T-helper 22 cell (primary cell): ENCODE measurements at regions not wholly inside any gene's neighbourhood (a gene's known extent, or its start where the extent isn't known, plus 50 kb on each side); places are given as distances from the start of the nearest gene placed in this dataset.

ENCODE experiments used
- DNase-seq: peaks from one replicate; pipeline ENCODE4 v3.0.0-alpha.2; 2020; ENCODE audit warnings: low read depth

DNA sequence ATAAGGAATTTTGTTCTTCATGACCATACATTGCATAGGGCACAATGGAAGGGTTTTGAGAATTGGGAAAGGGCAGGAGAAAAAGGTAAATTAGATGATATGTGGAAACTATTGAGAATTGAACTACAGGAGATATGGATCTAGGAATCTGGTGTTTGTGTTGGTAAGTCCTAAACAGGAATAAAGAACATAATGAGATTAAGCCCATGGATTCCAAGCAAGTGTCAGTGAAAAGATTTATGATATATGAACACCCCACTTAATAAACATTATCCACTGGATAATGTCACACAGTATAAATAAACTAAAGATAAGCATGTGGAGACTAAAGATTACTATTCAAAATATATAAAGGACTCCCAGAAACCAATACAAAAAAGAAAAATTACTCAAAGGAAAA is 98.2 kb downstream of the TNFSF18 start:
- DNase-seq: no peak

DNA sequence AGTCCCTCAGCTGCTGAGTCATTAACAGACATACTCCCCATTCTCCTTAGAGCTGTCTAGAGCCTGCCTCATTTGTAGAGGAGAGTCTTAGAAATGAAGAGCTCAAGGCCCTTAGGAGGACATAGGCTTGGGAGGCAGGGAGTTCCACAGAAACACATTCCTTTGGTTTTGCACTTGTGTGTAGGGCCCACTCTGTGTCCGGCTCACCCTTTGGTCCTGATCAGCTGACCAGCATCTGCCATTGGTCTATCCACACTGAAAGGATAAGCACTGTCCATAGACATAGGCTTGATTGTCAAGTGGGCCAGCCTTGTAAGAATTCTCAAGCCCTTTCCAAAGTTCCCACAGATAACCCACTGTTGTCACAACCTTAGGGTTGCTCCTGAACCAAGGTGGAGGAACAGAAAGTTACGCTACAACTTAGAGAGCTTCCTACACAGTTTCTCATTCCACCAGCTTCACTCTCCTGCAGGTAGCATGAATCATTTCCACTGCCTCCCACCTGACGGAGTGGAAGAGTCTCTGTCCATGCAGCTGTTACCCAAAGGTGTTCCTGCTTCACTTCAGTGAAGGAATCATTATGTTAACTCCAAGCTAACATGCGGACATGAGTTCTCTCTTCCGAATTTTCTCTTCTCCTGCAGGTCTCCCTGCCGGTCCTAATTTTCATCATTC is 96.1 kb downstream of the TNFSF18 start:
- no peak for DNase-seq

DNA sequence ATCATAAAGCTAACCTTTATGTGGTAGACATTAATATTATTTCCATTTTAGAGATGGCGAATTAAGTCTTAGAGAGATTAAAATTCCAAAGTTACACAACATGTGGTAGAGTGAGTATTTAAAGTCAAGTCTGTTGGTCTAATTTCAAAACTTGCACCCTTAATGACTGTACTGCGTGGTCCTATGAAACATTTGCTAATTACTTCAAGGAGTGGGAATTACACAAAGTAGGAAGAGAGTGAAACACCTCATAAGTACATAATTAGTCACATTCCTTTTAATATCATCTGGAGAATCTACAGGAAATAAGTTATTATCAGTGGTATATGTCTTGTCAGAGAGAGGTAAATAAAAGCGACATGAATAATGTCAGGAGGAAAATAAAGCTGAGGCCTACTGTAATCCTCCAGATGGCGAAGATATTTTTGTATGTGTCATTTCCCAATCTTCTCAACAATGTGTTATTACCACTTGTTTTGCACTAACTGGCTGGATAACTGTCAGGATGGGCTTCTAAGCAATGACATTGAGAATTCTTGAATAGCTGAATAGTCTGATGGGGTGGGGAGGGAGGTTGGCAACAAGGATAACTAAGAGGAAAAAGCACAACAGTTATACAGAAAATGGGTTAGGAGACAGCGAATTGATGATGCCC is 95.5 kb downstream of the TNFSF18 start:
- DNase-seq: no peak

DNA sequence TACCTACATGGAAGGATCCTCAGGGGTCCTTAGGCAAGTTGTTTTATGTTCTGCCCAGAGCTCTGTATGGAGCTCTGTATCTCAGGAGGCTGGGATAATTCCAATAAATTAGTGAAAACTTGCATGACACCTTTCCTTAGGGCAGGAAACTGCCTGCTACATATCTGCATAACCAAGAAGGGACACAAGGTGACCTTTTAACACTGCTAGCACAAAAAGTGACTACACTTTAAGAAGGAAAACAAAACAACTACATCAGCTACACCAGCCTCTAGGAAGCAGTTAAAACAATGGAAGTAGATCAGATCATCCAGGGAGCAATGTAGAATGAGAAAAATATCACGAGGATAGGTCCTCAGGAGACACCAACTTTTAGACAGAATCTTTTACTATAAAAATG is 93.9 kb downstream of the TNFSF18 start:
- no peak for DNase-seq

DNA sequence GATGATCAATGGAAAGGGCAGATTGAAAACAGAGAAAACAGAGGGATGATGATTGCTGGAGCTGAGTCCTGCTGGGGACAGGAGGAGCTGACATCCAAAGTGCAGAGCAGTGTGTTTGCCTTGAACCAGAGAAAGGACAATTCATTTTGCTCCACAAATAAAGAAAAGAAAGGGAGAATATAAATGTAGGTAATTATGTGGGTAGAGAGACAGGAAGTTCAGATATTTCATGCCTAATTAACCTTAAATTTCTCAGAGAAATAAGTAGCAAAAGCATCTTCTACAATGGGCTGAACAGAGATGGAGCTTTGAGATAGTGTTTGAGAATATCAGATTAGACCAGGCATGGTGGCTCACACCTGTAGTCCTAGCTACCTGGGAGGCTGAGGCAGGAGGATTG is 93.2 kb downstream of the TNFSF18 start:
- no peak for DNase-seq

DNA sequence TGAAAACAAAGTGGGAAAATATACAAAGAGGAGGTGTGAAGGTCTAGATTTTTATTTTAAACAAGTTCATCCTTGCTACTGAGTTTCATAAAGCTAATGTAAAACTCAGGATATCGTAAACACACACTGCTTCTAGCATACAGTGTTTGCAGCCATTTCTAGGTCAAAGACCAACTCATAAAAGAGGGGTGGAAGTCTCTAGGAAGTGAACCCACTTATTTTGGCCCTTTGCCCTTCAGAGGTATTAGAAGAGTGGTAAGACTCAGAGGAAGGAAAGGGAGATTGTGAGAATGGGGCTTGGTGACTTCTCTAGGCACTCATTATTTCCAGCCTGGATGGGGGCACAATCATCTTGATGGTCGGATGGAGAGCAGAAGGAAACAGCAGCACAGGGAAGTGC is 91.2 kb downstream of the TNFSF18 start:
- DNase-seq: no peak

DNA sequence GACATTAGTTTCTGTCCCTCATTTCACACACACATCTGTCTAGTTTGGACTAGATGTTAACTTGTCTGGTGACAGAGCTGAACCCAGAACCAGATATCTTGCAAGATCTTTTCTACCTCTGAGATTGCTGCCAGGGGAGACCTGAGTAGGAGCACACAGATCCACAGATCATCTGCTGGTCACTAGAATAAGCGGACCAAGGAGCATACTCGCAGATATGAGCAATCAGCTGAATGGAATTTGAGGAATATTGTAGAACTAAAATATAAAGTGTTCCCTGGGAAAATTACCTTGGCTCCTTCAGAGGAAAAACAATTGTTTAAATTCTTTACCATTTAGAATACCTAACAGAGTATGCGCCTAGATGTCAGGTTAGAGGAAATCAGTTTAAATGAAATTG is 90.7 kb downstream of the TNFSF18 start:
- no peak for DNase-seq

DNA sequence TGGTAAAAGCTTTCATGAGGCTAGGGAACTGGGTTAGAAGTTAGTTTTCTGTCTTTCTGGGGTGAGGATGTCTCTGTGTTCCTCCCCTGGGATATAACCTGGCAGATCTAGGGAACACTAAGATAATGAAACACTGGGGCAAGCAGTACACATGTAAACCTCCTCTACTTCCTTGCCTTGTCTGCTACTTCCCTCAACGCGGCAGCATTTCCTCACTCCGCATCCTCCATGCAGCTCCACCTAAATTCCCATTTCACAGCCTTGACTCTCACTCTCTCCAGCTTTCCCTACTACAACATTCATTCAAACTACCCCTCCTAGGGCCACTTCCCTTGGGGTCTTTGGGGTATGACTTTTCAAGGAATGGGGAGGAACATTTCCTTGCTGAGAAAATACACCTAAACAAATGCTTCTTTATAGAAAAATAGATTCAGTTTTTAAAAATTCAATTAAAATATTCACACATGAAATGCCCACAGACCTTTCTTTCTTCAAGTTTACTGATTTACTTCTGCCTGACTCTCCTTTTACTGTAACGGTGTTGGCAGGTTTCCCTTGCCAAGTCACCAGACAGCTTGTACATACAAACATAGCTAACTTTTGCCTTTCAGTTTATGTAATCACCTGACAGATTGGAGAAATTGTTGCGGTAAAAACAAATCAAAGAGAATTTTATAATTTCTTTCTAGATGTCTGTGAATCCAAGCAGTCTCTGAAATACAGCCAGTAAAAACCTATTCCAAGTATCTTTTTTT is 90.1 kb downstream of the TNFSF18 start:
- no peak for DNase-seq

DNA sequence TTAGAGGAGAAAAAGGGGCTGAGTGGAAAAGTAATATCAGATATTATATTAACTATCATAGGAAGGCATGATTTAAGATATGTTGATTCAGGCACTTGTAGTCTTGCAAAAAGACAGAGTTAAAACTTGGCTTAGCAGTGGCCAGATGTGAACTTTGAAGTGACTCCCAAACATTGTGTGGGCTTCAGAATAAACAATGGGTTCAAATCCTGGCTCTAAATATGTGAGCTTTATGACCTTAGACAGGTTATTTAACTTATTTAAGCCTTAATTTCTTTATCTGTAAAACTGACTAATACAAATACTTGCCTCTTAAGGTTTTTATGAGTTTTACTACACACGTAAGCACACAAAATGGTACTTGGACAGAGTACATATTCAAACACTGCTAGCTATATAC is 85.9 kb downstream of the TNFSF18 start:
- DNase-seq: no peak

DNA sequence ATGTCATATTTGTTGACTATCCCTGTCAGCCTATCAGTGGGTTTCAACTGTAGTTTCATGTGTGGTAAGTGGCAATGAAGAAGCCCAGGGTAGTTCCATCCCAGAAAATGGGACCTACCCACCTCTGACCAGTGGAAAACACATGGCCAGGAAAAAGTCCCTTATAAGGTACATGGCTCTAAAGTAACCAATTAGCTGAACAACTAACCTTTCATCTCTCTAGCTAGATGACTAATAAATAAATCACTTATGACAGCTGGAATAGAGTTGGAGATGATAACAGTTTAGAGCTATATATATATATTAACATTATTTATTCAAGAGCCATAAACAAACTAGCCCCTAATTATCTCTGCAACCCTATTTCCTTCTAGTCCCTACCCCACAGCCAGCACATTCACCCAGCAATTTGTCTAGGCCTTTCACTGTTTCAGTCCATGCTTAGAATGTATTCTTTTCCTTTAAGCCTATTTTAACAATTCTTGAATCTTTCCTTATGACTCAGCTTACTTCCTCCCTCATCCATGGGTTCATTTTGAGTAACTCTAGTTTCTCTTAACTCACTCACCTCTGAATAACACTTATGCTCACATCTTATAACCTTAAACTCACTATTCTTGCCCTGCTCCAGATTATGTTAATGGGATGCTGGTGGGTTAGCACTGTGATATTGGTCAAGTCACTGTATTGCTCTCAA is 83.7 kb downstream of the TNFSF18 start:
- DNase-seq: no peak

DNA sequence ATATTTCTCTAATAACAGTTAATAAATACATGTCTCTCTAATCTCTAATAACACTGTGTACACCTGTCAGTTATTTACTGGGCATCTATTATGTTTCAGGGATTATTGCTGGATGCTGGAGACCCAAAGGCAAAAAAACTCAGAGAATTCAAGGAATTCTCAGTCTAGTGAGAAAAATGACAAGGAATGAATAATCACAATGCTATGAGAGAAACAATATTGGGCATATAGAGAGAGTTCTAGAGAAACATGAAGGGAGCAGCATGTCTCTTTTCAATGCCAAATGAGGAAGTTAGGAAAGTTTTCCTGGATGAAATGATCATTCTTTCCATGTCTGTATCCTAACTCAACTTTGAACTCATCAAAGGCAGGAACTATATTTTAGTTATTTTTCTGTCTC is 82.8 kb downstream of the TNFSF18 start:
- no peak for DNase-seq

DNA sequence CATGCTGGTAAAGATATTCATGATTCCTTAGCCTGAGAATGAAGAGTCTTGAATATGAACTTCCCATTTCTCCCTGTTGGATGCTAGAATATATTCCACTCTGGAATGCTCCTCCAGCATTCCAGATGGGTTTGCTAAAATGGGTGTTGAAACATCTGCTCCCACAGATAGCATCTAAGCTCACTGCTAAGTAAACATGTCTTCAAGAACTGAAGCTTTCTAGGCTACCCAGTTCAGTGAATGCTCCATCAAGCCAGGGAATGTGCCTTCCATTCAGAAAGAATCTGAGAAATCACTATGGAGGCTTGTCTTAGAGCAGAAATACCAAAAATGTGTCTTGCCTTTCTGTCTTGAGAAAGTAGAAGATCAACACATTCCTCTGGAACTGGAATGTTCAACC is 81.1 kb downstream of the TNFSF18 start:
- DNase-seq: no peak

DNA sequence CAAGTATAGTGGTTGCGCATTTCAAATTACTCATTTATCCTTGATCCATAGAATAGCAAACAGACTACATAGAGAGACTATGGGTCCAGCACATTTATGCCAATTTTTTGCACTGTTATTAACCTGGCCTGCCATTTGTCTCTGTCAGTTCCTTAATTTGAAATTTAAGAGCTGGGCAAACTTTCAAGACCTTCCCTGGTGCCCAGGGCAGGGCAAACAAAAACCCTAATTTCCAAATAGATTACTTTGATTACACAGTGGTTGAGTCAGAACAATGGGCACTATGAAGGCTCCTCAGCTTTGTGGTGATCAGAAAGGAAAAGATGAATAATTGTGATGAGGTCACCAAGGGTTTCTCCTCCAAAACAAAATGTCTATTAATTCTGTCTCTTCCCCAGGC is 80.6 kb downstream of the TNFSF18 start:
- DNase-seq: no peak

DNA sequence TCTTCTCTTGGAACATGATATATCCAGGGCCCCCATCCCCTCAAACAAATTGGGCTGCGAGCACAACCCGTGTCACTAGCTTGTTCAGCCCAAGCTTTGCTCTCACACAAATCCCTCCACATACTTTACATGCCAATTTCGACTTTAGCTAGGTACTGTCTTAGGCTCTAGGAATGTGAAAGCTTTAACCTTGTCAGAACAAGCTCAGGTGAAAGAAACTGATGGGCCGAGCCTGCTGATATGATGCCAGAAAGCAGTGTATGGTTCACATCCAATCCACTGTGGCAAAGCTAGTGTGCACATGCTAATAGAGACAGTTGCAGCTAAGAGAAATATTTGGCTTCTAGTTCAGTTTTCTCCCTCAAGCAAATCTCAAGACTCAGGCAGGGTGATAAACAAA is 79.5 kb downstream of the TNFSF18 start:
- no peak for DNase-seq

DNA sequence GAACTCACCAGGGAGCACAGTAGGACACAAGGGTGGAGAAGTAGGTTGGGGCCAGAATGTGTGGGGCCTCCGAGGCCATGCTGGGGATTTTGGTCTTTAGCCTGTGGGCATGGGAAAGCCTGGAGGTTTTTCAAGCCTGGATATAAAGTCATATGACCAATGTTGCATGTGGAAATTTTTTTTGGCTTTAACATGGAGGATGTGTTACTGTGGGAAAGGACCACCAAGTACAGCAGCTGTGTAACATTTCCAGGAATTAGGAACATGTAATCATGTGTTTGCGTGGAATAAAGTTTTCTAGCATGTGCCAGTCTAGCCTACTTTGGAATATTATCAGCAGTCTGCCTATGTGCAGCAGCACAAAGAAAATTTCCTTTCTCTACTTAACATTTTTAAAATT is 78.5 kb downstream of the TNFSF18 start:
- DNase-seq: no peak

DNA sequence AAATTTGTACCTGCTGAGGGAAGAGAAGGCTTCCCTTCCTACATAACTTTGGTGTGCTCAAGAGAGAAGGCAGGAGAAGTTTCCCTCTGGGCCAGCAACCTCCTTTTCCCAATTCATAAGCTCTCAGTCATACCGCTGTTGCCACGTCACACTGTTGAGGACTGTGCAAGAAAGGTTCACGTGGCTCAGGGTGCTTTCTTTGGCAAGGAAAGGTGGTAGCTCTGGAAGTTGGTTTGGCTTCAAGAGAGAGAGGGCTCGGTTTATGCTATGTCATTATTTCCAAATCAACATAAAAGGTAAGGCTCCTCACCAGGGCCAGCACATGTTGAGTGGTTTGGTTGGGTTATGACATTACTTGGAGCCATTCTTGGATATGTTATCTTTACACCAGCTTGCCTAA is 77.3 kb downstream of the TNFSF18 start:
- no peak for DNase-seq

DNA sequence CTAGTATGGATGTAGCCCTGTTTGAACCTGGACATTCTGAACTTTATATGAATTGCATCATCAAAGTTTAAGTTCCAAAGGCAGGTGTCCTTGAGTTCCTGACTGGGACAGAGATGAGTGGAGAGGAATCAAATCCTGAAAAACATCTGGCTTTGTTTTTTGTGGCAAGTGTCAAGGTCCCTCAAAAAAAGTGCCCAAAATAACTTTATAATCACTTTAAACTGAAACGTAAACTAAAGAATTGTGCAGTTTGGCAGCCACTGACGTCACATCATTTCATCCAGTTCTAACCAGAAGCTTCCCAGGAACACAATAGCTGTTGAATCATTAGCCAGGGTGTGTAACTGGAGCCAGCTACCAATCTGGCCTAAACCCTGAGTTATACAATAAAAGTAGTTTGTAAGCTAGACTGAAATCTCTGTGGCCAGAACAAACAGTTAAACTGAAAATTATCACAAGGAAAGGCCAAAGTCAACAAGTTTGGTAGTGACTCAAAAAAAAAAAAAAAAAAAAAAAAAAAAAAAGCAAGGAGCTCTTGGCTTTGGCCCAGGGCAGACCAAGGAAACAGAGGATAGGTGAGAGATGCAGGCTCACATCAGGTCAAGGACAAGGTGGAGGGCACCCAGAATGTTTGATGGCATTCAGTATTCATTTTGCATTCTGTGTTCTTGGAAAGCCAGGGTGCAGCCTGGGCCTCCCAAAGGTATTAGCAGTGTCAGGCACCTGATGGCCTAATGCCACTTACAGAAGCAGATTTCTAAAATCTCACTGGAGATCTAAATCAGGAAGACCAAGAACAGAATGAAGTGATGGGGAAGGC is 74.3 kb downstream of the TNFSF18 start:
- DNase-seq: no peak

DNA sequence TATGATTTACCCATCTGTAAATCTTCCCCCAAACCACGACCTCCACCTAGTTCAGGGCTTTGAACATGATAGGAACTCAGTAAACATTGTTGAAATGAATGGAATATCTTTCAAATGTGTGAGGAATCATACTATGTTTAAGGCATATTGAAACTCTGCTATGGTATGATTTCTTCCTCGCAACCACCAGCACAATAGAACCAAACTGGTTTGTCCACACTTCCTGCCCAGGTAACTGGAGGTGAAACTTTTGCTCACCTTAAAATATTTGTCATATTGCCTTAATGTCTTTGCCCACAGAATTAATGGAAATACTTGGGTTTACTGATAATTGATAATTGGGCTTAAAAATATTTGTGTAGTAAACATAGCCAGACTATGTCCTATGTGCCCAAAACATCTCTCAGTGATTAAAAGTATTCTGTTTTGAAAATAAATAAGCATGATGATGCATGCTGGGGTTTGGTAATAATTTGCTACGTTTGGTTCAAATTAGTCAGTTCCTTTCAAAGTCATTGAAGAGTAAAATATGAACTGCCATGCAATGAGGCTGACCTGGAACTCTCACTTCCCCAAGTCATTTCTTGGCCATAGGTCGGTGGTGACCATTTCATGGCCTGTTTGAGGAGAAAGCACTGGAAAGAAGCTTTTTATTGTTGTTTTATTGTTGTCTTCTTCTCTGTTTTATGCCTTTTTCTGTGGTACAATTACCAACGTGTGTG is 73.3 kb downstream of the TNFSF18 start:
- no peak for DNase-seq

DNA sequence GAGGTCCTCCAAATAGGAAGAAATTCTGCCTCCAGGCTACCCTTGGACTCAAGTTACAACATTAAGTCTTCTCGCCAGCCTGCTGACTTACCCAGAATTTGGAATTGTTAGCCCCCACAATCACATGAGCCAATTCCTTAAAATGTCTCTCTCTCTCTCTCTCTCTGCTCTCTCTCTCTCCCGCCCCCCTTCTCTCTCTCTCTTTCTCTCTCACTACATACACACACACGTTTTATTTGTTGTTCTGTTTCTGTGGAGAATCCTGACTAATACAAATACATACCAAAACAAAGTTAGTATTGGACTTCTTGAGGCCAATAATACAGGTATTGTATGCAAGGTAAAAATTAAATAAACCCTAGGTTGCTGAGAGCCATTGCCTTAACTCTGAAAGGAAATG is 72.1 kb downstream of the TNFSF18 start:
- no peak for DNase-seq

DNA sequence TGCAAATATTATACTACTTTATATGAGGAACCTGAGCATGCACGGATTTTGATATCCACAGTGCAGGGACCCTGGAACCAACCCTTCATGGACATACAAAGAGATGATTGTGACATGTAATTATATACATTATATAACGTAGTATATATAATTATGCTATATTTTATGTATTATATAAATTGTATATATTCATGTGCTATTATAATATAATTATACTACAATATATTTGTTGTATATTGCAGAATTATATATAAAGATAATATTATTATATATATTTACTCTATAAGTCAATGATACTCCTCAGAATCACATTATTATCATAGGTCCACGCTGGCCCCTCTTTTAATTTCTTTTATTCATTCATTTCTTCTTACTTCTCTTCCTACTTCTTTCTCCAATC is 70.9 kb downstream of the TNFSF18 start:
- no peak for DNase-seq

DNA sequence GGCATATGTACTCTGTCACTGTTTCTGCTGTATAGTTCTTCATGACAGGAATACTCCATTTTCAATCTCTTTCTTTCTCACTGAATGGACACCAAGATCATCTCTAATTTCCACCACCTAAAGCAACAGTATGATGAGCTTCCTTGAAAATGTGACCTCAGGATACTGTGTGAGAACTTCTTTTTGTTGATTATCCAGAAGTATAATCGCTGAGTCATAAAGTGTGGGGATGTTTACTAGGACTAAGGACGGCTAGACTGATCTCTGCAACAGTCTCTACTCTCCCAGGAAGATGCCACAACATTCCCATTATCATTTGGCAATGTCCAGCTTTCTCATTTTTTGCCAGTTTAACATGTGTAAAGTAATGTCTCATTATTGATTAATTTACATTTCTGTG is 70.3 kb downstream of the TNFSF18 start:
- DNase-seq: no peak
